ENCODE measurements at regions not wholly inside any gene's neighbourhood (a gene's known extent, or its start where the extent isn't known, plus 50 kb on each side); places are given as distances from the start of the nearest gene placed in this dataset.

GRCh38 chr9:30239878-30240277, 2144.6 kb upstream of the ACO1 start:
- no peak overlapping the region for H2AK5ac ChIP-seq (ENCODE audit: low read depth, low read length)
- POLR2A ChIA-PET (ENCODE audit: partially characterized antibody), result no interaction called here
- no peaks in the 10 kb centered on the region for H3K9me3 ChIP-seq (ENCODE audit: insufficient read depth in 2 of 2, low read depth in 1 of 2, low read length in 1 of 2)
- H2BK20ac ChIP-seq (ENCODE audit: low read length), result no peak overlapping the region
- CTCF ChIA-PET (ENCODE audit: partially characterized antibody), result interaction anchor here (0.6 kb wide), 3 partner anchors 157 to 984 kb away, joined by 3 to 4 read pairs (median 3); no protein-coding TSS in a partner anchor
- no peaks in the 10 kb centered on the region for H3K4me1 ChIP-seq (replicated peaks in 1 of 4; ENCODE audit: control insufficient read depth in 3 of 4, insufficient read depth in 4 of 4, low read length in 3 of 4)
- H3K56ac ChIP-seq (replicated peaks; ENCODE audit: insufficient read length, low read depth, low read length), result no peak overlapping the region
- FAIRE-seq, result no peak
- no peak overlapping the region for H3K27ac ChIP-seq (ENCODE audit: low read depth, low read length)
- H2BK12ac ChIP-seq (ENCODE audit: low read depth, low read length), result no peak overlapping the region
- H3K79me2 ChIP-seq (ENCODE audit: control insufficient read depth in 1 of 2, insufficient read depth in 2 of 2, low read length in 2 of 2), result no peaks in the 10 kb centered on the region
- no peak overlapping the region for H3K23ac ChIP-seq (ENCODE audit: insufficient read length)
- H2BK5ac ChIP-seq (ENCODE audit: low read depth, low read length), result no peak overlapping the region
- no peak overlapping the region for H2BK15ac ChIP-seq (ENCODE audit: low read length)
- H3K18ac ChIP-seq (ENCODE audit: extremely low read depth, low read length), result no peak overlapping the region
- H3K36me3 ChIP-seq (ENCODE audit: control insufficient read depth in 2 of 4, insufficient read depth in 4 of 4, low read length in 3 of 4), result no peaks in the 10 kb centered on the region
- H4K8ac ChIP-seq (ENCODE audit: extremely low read depth, insufficient read depth, low read length), result no peak overlapping the region
- DNase-seq (ENCODE audit: low read depth in 1 of 2, low spot score in 2 of 2), result no peak
- H2BK120ac ChIP-seq (replicated peaks; ENCODE audit: low read depth, low read length), result no peak overlapping the region
- no peak overlapping the region for H3K4me2 ChIP-seq (ENCODE audit: insufficient read depth in 1 of 2, low read depth in 2 of 2, low read length in 2 of 2)
- H4K91ac ChIP-seq (replicated peaks; ENCODE audit: insufficient read length, low read length), result no peak overlapping the region
- H3K4ac ChIP-seq (replicated peaks; ENCODE audit: insufficient read length, low read depth, low read length), result no peak overlapping the region
- no peaks in the 10 kb centered on the region for H3K23me2 ChIP-seq (ENCODE audit: low read depth, low read length)
- TF ChIP-seq RFX5 (IDR thresholded peaks at IDR 0.05; ENCODE audit: borderline replicate concordance, low read depth, low read length) (no peak), TEAD4 (IDR thresholded peaks at IDR 0.05; ENCODE audit: low read depth, low read length) (no peak), NRF1 (IDR thresholded peaks at IDR 0.05; ENCODE audit: low read depth, low read length) (no peak), CTBP2 (IDR thresholded peaks at IDR 0.05; ENCODE audit: borderline replicate concordance, insufficient read depth, insufficient read length, low read length) (no peak), NANOG (IDR thresholded peaks at IDR 0.05; ENCODE audit: insufficient read depth, low read depth, low read length, poor library complexity, severe bottlenecking) (no peak)
- TF ChIP-seq, protein P1, sequence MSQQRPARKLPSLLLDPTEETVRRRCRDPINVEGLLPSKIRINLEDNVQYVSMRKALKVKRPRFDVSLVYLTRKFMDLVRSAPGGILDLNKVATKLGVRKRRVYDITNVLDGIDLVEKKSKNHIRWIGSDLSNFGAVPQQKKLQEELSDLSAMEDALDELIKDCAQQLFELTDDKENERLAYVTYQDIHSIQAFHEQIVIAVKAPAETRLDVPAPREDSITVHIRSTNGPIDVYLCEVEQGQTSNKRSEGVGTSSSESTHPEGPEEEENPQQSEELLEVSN (IDR thresholded peaks at IDR 0.05), result no peak
- H3K4me3 ChIP-seq (ENCODE audit: extremely low read depth in 1 of 4, insufficient read depth in 2 of 4, low read depth in 3 of 4, low read length in 4 of 4), result no peak overlapping the region
- H3K79me1 ChIP-seq (ENCODE audit: low read depth, low read length), result no peaks in the 10 kb centered on the region
- no peak overlapping the region for H3K14ac ChIP-seq (ENCODE audit: insufficient read length)
- no peak overlapping the region for H4K5ac ChIP-seq (ENCODE audit: insufficient read length, low read depth, low read length)
- WGBS, 2 experiments (ENCODE audit: extremely low coverage in 1 of 2, insufficient coverage in 1 of 2, insufficient read length in 1 of 2, insufficient replicate concordance in 2 of 2, low coverage in 1 of 2, low lambda C conversion rate in 2 of 2, missing lambda C conversion rate in 1 of 2), result 71% methylated on average over 2 of the region's 2 CpGs; no CpG with 5 or more reads in 1 of the 2 experiments
- H4K20me1 ChIP-seq (replicated peaks in 1 of 2; ENCODE audit: control insufficient read depth in 1 of 2, insufficient read depth in 2 of 2, low read length in 2 of 2), result no peaks in the 10 kb centered on the region
- H2AFZ ChIP-seq (ENCODE audit: low read length), result no peak overlapping the region
- H3K27me3 ChIP-seq (replicated peaks in 1 of 4; ENCODE audit: control insufficient read depth in 3 of 4, extremely low read depth in 1 of 4, insufficient read depth in 3 of 4, low read length in 3 of 4), result no peaks in the 10 kb centered on the region
- H3K9ac ChIP-seq (replicated peaks in 1 of 4; ENCODE audit: extremely low read depth in 1 of 4, low read depth in 3 of 4, low read length in 3 of 4), result no peak overlapping the region
